Suprapubic skin (tissue), 4 donors: ENCODE measurements at regions not wholly inside any gene's neighbourhood (a gene's known extent, or its start where the extent isn't known, plus 50 kb on each side); places are given as distances from the start of the nearest gene placed in this dataset.

ENCODE experiments used
- CTCF ChIP-seq, 2 donors: fragments of 200-600 bp in 1 of 2; fragments of 450-650 bp in 1 of 2; sonication (generic) in 1 of 2; IDR thresholded peaks; one replicate each; pipeline ENCODE4 v1.5.1; 2016 to 2019; ENCODE audit warnings: antibody characterized with exemption in 2 of 2, mild to moderate bottlenecking in 1 of 2, moderate library complexity in 1 of 2
- EP300 ChIP-seq: sonication (generic); formaldehyde crosslinking; IDR thresholded peaks from one replicate; pipeline ENCODE4 v1.6.1; 2017; ENCODE audit warnings: antibody characterized with exemption
- POLR2A ChIP-seq, 2 donors: fragments of 450-650 bp; IDR thresholded peaks; one replicate each; pipeline ENCODE4 v1.6.1; 2017; ENCODE audit warnings: antibody characterized with exemption in 2 of 2, mild to moderate bottlenecking in 2 of 2, moderate library complexity in 2 of 2
- POLR2AphosphoS5 ChIP-seq, 3 donors: sonication (generic); formaldehyde crosslinking; IDR thresholded peaks; one replicate each; pipeline ENCODE4 v1.6.1; 2017; ENCODE audit warnings: antibody characterized with exemption in 3 of 3

DNA sequence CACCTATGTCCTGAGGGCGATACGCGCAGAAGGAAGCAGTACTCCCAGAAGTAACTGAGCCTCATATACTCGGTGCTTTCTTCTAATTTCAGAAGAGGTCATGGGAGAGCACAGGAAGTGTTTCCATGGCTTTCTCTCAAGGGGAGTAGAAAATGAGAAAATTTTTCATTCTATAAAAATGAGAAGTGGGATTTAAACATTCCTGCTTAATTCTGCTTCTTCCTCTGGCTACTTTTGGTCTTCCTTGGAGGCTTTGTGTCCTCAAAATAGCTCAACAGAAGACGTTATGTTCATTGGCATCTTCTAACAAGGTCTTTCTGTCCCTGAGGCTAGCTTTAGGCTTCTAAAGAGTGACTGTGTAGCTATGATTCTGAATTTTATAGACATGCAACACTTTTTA is 497.0 kb downstream of the TDRD15 start:
- no peak for TF ChIP-seq POLR2A (IDR thresholded peaks at IDR 0.05)
- TF ChIP-seq CTCF (IDR thresholded peaks at IDR 0.05) = no peak
- no peak for TF ChIP-seq POLR2AphosphoS5 (IDR thresholded peaks at IDR 0.05)
- TF ChIP-seq EP300 = no peak
